ENCODE measurements at regions not wholly inside any gene's neighbourhood (a gene's known extent, or its start where the extent isn't known, plus 50 kb on each side); places are given as distances from the start of the nearest gene placed in this dataset.

- Histone ChIP-seq H2BK15ac (replicated peaks; ENCODE audit: low read depth) (no peak overlapping the region), H4K5ac (ENCODE audit: low read length) (no peak overlapping the region), H2BK5ac (ENCODE audit: low read length) (no peak overlapping the region), H3K4ac (ENCODE audit: low read depth, low read length) (no peak overlapping the region), H3K9ac (ENCODE audit: low read length) (no peak overlapping the region), H3K79me1 (ENCODE audit: low read length) (no peaks in the 10 kb centered on the region), H3K18ac (ENCODE audit: low read length) (no peak overlapping the region), H3K36me3 (ENCODE audit: control insufficient read depth, insufficient read depth, low read length) (no peaks in the 10 kb centered on the region), H3K4me2 (ENCODE audit: low read length) (no peak overlapping the region), H3K27ac (ENCODE audit: low read depth, low read length) (no peak overlapping the region), H2BK120ac (ENCODE audit: low read depth, low read length) (no peak overlapping the region), H3K56ac (ENCODE audit: low read length) (no peak overlapping the region), H3K79me2 (ENCODE audit: control insufficient read depth, insufficient read depth, low read length) (no peaks in the 10 kb centered on the region), H2AK5ac (ENCODE audit: low read length) (no peak overlapping the region), H3K4me3 (ENCODE audit: low read length) (no peak overlapping the region), H3K23ac (ENCODE audit: low read length) (no peak overlapping the region), H3K27me3 (ENCODE audit: insufficient read depth, low read length, poor library complexity) (no peaks in the 10 kb centered on the region), H3K4me1 (ENCODE audit: control insufficient read depth, low read depth, low read length) (peaks cover 5% of the 10 kb centered on the region), H4K8ac (ENCODE audit: low read depth, low read length) (no peak overlapping the region)
- no peak for DNase-seq
- WGBS (ENCODE audit: extremely low coverage, insufficient coverage, low lambda C conversion rate) = no CpG with 5 or more reads among the region's 4 CpGs
Observed at GRCh38 chr1:228882771-228883450, 147.6 kb downstream of the RHOU start.

- no peak overlapping the region for H2BK15ac ChIP-seq (replicated peaks; ENCODE audit: low read depth)
- no peak for DNase-seq
- no peak overlapping the region for H3K56ac ChIP-seq (ENCODE audit: low read length)
- no peaks in the 10 kb centered on the region for H3K36me3 ChIP-seq (ENCODE audit: control insufficient read depth, insufficient read depth, low read length)
- H2BK5ac ChIP-seq (ENCODE audit: low read length) = no peak overlapping the region
- no peaks in the 10 kb centered on the region for H3K79me1 ChIP-seq (ENCODE audit: low read length)
- H3K27me3 ChIP-seq (ENCODE audit: insufficient read depth, low read length, poor library complexity) = no peaks in the 10 kb centered on the region
- H3K4me2 ChIP-seq (ENCODE audit: low read length) = no peak overlapping the region
- no peak overlapping the region for H4K5ac ChIP-seq (ENCODE audit: low read length)
- no peak overlapping the region for H2BK120ac ChIP-seq (ENCODE audit: low read depth, low read length)
- no peaks in the 10 kb centered on the region for H3K79me2 ChIP-seq (ENCODE audit: control insufficient read depth, insufficient read depth, low read length)
- no peak overlapping the region for H4K8ac ChIP-seq (ENCODE audit: low read depth, low read length)
- H3K27ac ChIP-seq (ENCODE audit: low read depth, low read length) = no peak overlapping the region
- H3K9ac ChIP-seq (ENCODE audit: low read length) = no peak overlapping the region
- no peak overlapping the region for H3K4me3 ChIP-seq (ENCODE audit: low read length)
- no CpG with 5 or more reads among the region's 2 CpGs for WGBS (ENCODE audit: extremely low coverage, insufficient coverage, low lambda C conversion rate)
- no peak overlapping the region for H3K23ac ChIP-seq (ENCODE audit: low read length)
- H2AK5ac ChIP-seq (ENCODE audit: low read length) = no peak overlapping the region
- H3K4me1 ChIP-seq (ENCODE audit: control insufficient read depth, low read depth, low read length) = peaks cover 5% of the 10 kb centered on the region
- no peak overlapping the region for H3K18ac ChIP-seq (ENCODE audit: low read length)
- H3K4ac ChIP-seq (ENCODE audit: low read depth, low read length) = no peak overlapping the region
Observed at GRCh38 chr1:228883535-228883934, 148.3 kb downstream of the RHOU start.

- Histone ChIP-seq H3K79me2 (ENCODE audit: control insufficient read depth, insufficient read depth, low read length) (no peaks in the 10 kb centered on the region), H4K8ac (ENCODE audit: low read depth, low read length) (no peak overlapping the region), H3K9ac (ENCODE audit: low read length) (no peak overlapping the region), H3K23ac (ENCODE audit: low read length) (no peak overlapping the region), H3K79me1 (ENCODE audit: low read length) (no peaks in the 10 kb centered on the region), H3K36me3 (ENCODE audit: control insufficient read depth, insufficient read depth, low read length) (no peaks in the 10 kb centered on the region), H4K5ac (ENCODE audit: low read length) (no peak overlapping the region), H3K18ac (ENCODE audit: low read length) (no peak overlapping the region), H2BK120ac (ENCODE audit: low read depth, low read length) (no peak overlapping the region), H3K56ac (ENCODE audit: low read length) (no peak overlapping the region), H3K27me3 (ENCODE audit: insufficient read depth, low read length, poor library complexity) (no peaks in the 10 kb centered on the region), H3K4ac (ENCODE audit: low read depth, low read length) (no peak overlapping the region), H3K4me1 (ENCODE audit: control insufficient read depth, low read depth, low read length) (peaks cover 5% of the 10 kb centered on the region), H3K4me3 (ENCODE audit: low read length) (no peak overlapping the region), H2BK15ac (replicated peaks; ENCODE audit: low read depth) (no peak overlapping the region), H3K4me2 (ENCODE audit: low read length) (no peak overlapping the region), H2AK5ac (ENCODE audit: low read length) (no peak overlapping the region), H3K27ac (ENCODE audit: low read depth, low read length) (no peak overlapping the region), H2BK5ac (ENCODE audit: low read length) (no peak overlapping the region)
- no CpG with 5 or more reads among the region's 5 CpGs for WGBS (ENCODE audit: extremely low coverage, insufficient coverage, low lambda C conversion rate)
- DNase-seq = no peak
Observed at GRCh38 chr1:228884196-228884595, 148.9 kb downstream of the RHOU start.

DNA sequence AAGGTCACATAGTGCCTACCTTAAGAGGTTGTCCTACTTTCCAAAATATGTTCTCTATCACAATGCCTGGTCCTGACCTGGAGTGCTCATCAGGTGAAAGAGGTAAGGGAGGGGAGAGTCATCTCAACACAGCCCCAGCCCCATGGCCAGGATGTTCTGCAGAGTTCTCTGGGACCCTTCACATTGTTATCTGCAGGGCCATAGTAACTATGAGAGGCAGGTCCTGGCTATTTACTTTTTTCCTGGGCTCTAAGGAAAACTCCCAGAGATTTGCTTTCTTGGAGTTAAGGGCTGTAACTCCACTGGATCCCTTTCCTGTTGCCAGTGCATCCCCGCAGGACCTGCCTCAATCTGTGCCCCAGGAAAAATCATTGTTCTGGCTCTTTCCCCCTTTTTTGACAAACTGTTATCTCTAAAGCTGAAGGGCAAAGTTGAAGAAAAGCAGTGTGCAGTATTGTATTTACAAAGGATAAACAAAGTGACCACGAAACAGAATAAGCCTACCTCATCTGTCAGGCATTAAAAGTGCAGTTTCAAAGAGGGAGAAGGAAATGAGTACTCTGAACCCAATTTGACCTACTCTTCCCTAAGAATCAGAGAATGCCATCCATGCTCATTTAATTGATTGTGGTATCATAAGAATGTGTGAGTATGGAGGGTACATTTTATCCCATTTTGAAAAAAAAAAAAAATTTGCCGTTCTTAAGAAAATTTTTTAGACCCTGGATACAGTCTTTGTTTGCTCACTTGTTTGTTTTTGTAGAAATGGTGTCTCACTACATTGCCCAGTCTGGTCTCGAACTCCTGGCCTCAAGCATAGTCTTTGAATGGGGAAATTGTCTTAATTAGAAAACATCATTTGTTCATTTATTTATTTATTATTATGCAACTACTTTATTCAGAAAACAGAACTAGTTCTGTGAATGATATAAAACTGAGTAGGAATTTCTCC is 149.6 kb downstream of the RHOU start:
- WGBS (ENCODE audit: extremely low coverage, insufficient coverage, low lambda C conversion rate) = no CpG with 5 or more reads among the region's 4 CpGs
- no peak overlapping the region for H2BK15ac ChIP-seq (replicated peaks; ENCODE audit: low read depth)
- H3K27ac ChIP-seq (ENCODE audit: low read depth, low read length) = no peak overlapping the region
- no peak overlapping the region for H3K9ac ChIP-seq (ENCODE audit: low read length)
- DNase-seq = no peak
- H3K56ac ChIP-seq (ENCODE audit: low read length) = no peak overlapping the region
- no peaks in the 10 kb centered on the region for H3K27me3 ChIP-seq (ENCODE audit: insufficient read depth, low read length, poor library complexity)
- no peaks in the 10 kb centered on the region for H3K79me2 ChIP-seq (ENCODE audit: control insufficient read depth, insufficient read depth, low read length)
- no peak overlapping the region for H4K5ac ChIP-seq (ENCODE audit: low read length)
- no peak overlapping the region for H3K23ac ChIP-seq (ENCODE audit: low read length)
- no peaks in the 10 kb centered on the region for H3K79me1 ChIP-seq (ENCODE audit: low read length)
- H3K18ac ChIP-seq (ENCODE audit: low read length) = no peak overlapping the region
- H3K4me1 ChIP-seq (ENCODE audit: control insufficient read depth, low read depth, low read length) = peaks cover 5% of the 10 kb centered on the region
- H2AK5ac ChIP-seq (ENCODE audit: low read length) = no peak overlapping the region
- no peak overlapping the region for H2BK120ac ChIP-seq (ENCODE audit: low read depth, low read length)
- no peaks in the 10 kb centered on the region for H3K36me3 ChIP-seq (ENCODE audit: control insufficient read depth, insufficient read depth, low read length)
- no peak overlapping the region for H3K4me3 ChIP-seq (ENCODE audit: low read length)
- H2BK5ac ChIP-seq (ENCODE audit: low read length) = no peak overlapping the region
- H3K4me2 ChIP-seq (ENCODE audit: low read length) = no peak overlapping the region
- no peak overlapping the region for H3K4ac ChIP-seq (ENCODE audit: low read depth, low read length)
- no peak overlapping the region for H4K8ac ChIP-seq (ENCODE audit: low read depth, low read length)

- no peak overlapping the region for H2BK5ac ChIP-seq (ENCODE audit: low read length)
- peaks cover 5% of the 10 kb centered on the region for H3K4me1 ChIP-seq (ENCODE audit: control insufficient read depth, low read depth, low read length)
- H3K18ac ChIP-seq (ENCODE audit: low read length) = no peak overlapping the region
- no peaks in the 10 kb centered on the region for H3K27me3 ChIP-seq (ENCODE audit: insufficient read depth, low read length, poor library complexity)
- no peak overlapping the region for H3K4ac ChIP-seq (ENCODE audit: low read depth, low read length)
- H3K4me3 ChIP-seq (ENCODE audit: low read length) = no peak overlapping the region
- no peak overlapping the region for H2BK120ac ChIP-seq (ENCODE audit: low read depth, low read length)
- no peak for DNase-seq
- no peaks in the 10 kb centered on the region for H3K36me3 ChIP-seq (ENCODE audit: control insufficient read depth, insufficient read depth, low read length)
- H4K5ac ChIP-seq (ENCODE audit: low read length) = no peak overlapping the region
- no peak overlapping the region for H4K8ac ChIP-seq (ENCODE audit: low read depth, low read length)
- no peak overlapping the region for H2AK5ac ChIP-seq (ENCODE audit: low read length)
- no peak overlapping the region for H3K23ac ChIP-seq (ENCODE audit: low read length)
- no peaks in the 10 kb centered on the region for H3K79me2 ChIP-seq (ENCODE audit: control insufficient read depth, insufficient read depth, low read length)
- H2BK15ac ChIP-seq (replicated peaks; ENCODE audit: low read depth) = no peak overlapping the region
- WGBS (ENCODE audit: extremely low coverage, insufficient coverage, low lambda C conversion rate) = no CpG with 5 or more reads among the region's 7 CpGs
- no peaks in the 10 kb centered on the region for H3K79me1 ChIP-seq (ENCODE audit: low read length)
- no peak overlapping the region for H3K56ac ChIP-seq (ENCODE audit: low read length)
- H3K9ac ChIP-seq (ENCODE audit: low read length) = no peak overlapping the region
- no peak overlapping the region for H3K27ac ChIP-seq (ENCODE audit: low read depth, low read length)
- no peak overlapping the region for H3K4me2 ChIP-seq (ENCODE audit: low read length)
Observed at GRCh38 chr1:228885845-228886244, 150.6 kb downstream of the RHOU start.

All from mesendoderm (in vitro differentiated cells).